Panc1 (cell line): ENCODE measurements at regions not wholly inside any gene's neighbourhood (a gene's known extent, or its start where the extent isn't known, plus 50 kb on each side); places are given as distances from the start of the nearest gene placed in this dataset.
A peak's percentile ranks its signal among the peaks of the same experiment; 100 is the strongest.

ENCODE experiments used
- ATAC-seq: fragments of 200-7000 bp; cut with Tn5 transposase; 2 replicates; pipeline ENCODE4 v1.9.1; 2020; ENCODE audit warnings: mild to moderate bottlenecking, moderate library complexity
- BruUV-seq: library from RNA; stranded (reverse); fragments of 400-500 nt; replicated peaks from 2 replicates; lab custom pipeline; 2021; lab: Mats Ljungman, UMichigan
- CTCF ChIA-PET: fragments of 300-600 bp; sonication (Branson Sonifier 250); formaldehyde crosslinking; loops from one replicate; lab custom pipeline; 2022; ENCODE audit warnings: antibody characterized with exemption; lab: Charles Lee
- POLR2A ChIA-PET: fragments of 300-600 bp; sonication (Branson Sonifier 250); formaldehyde crosslinking; loops from one replicate; lab custom pipeline; 2022; ENCODE audit warnings: antibody characterized with exemption; lab: Charles Lee
- DNase-seq: peaks from one replicate; pipeline ENCODE4 v3.0.0-alpha.2; 2010; ENCODE audit warnings: low read depth, low spot score
- H3K27ac ChIP-seq: 2 replicates; pipeline ENCODE4 v1.5.1; 2011; ENCODE audit warnings: mild to moderate bottlenecking, low read length, inconsistent platforms
- H3K27me3 ChIP-seq: fragments of 200-500 bp; sonication (Bioruptor generic); 2 replicates; pipeline ENCODE4 v1.6.0; 2014; ENCODE audit warnings: low read length, inconsistent platforms; ENCODE audit not compliant: control insufficient read depth, insufficient read depth
- H3K36me3 ChIP-seq: fragments of 200-500 bp; sonication (Bioruptor generic); 2 replicates; pipeline ENCODE4 v1.5.1; 2014; ENCODE audit warnings: inconsistent platforms, mild to moderate bottlenecking, low read length, moderate library complexity; ENCODE audit not compliant: control insufficient read depth, insufficient read depth
- H3K4me1 ChIP-seq: 2 replicates; pipeline ENCODE4 v1.5.1; 2011; ENCODE audit warnings: inconsistent platforms, mild to moderate bottlenecking, low read length, moderate library complexity; ENCODE audit not compliant: control insufficient read depth, insufficient read depth
- H3K4me3 ChIP-seq, 2 experiments: 2 replicates each; pipeline ENCODE4 v1.5.1; 2011 to 2012; ENCODE audit warnings: low read depth in 2 of 2, low read length in 2 of 2, mild to moderate bottlenecking in 2 of 2, inconsistent platforms in 1 of 2, moderate library complexity in 1 of 2
- H3K9me3 ChIP-seq: fragments of 200-500 bp; sonication (Bioruptor generic); 2 replicates; pipeline ENCODE4 v1.5.1; 2014; ENCODE audit warnings: low read depth, mild to moderate bottlenecking, inconsistent platforms, low read length, moderate library complexity; ENCODE audit not compliant: control insufficient read depth, insufficient read depth
- CTCF ChIP-seq: fragments of 450-650 bp; IDR thresholded peaks from 2 replicates; pipeline ENCODE4 v1.5.1; 2017; ENCODE audit warnings: mild to moderate bottlenecking
- POLR2AphosphoS5 ChIP-seq: IDR thresholded peaks from 2 replicates; pipeline ENCODE4 v1.6.1; 2012; ENCODE audit warnings: mild to moderate bottlenecking, low read depth, low read length, moderate library complexity
- SIN3A ChIP-seq: IDR thresholded peaks from 2 replicates; pipeline ENCODE4 v1.6.1; 2012; ENCODE audit warnings: low read depth, mild to moderate bottlenecking, low read length, moderate library complexity, borderline replicate concordance; ENCODE audit not compliant: insufficient read depth
- TCF7L2 ChIP-seq: IDR thresholded peaks from 2 replicates; pipeline ENCODE4 v1.6.1; 2011; ENCODE audit warnings: mild to moderate bottlenecking, low read depth, low read length, inconsistent platforms
- in situ Hi-C: cut with HindIII; loops from 2 replicates; pipeline ENCODE4 v1.10.0; 2016; ENCODE audit warnings: low sequenced_read_pairs, low pct_unique_long_range_greater_than_20kb
- intact Hi-C: fragments of 100-400 bp; cut with micrococcal nuclease; formaldehyde crosslinking; loops from one replicate; pipeline ENCODE4 v1.10.0; 2022; ENCODE audit not compliant: unreplicated experiment
- TF ChIP-seq, protein P1 (sequence below), 2 experiments: IDR thresholded peaks; 2 replicates each; pipeline ENCODE4 v1.6.1; 2011 to 2012; ENCODE audit warnings: low read depth in 2 of 2, control low read depth in 1 of 2, low read length in 1 of 2, mild to moderate bottlenecking in 1 of 2, moderate library complexity in 1 of 2; ENCODE audit not compliant: insufficient read depth in 1 of 2

- Histone ChIP-seq H3K4me1 (no peaks in the 10 kb centered on the region; the same call in 1 of the 2 replicates), H3K27ac (no peak overlapping the region), H3K9me3 (no peaks in the 10 kb centered on the region), H3K4me3 (no peak overlapping the region), H3K27me3 (peaks cover 11% of the 10 kb centered on the region), H3K36me3 (no peaks in the 10 kb centered on the region)
- intact Hi-C loops (no loop called here), in situ Hi-C loops (no loop called here)
- TF ChIP-seq TCF7L2 (no peak), SIN3A (no peak), CTCF (no peak), POLR2AphosphoS5 (no peak)
- TF ChIP-seq, protein P1, sequence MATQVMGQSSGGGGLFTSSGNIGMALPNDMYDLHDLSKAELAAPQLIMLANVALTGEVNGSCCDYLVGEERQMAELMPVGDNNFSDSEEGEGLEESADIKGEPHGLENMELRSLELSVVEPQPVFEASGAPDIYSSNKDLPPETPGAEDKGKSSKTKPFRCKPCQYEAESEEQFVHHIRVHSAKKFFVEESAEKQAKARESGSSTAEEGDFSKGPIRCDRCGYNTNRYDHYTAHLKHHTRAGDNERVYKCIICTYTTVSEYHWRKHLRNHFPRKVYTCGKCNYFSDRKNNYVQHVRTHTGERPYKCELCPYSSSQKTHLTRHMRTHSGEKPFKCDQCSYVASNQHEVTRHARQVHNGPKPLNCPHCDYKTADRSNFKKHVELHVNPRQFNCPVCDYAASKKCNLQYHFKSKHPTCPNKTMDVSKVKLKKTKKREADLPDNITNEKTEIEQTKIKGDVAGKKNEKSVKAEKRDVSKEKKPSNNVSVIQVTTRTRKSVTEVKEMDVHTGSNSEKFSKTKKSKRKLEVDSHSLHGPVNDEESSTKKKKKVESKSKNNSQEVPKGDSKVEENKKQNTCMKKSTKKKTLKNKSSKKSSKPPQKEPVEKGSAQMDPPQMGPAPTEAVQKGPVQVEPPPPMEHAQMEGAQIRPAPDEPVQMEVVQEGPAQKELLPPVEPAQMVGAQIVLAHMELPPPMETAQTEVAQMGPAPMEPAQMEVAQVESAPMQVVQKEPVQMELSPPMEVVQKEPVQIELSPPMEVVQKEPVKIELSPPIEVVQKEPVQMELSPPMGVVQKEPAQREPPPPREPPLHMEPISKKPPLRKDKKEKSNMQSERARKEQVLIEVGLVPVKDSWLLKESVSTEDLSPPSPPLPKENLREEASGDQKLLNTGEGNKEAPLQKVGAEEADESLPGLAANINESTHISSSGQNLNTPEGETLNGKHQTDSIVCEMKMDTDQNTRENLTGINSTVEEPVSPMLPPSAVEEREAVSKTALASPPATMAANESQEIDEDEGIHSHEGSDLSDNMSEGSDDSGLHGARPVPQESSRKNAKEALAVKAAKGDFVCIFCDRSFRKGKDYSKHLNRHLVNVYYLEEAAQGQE (IDR thresholded peaks at IDR 0.05; ENCODE audit: insufficient read depth in 1 of 2, low read depth in 2 of 2, low read length in 1 of 2), result no peak
- BruUV-seq, result no TSS peak
- ATAC-seq, result no peak
- CTCF ChIA-PET, result no interaction called here
- POLR2A ChIA-PET, result no interaction called here
- no peak for DNase-seq
Measured at GRCh38 chr12:111078731-111079130, 158.4 kb upstream of the MYL2 start.

GRCh38 chr12:111076611-111077451, 156.5 kb upstream of the MYL2 start:
- Histone ChIP-seq H3K4me3 (no peak overlapping the region), H3K36me3 (no peaks in the 10 kb centered on the region), H3K4me1 (no peaks in the 10 kb centered on the region; the same call in 1 of the 2 replicates), H3K9me3 (no peaks in the 10 kb centered on the region), H3K27ac (no peak overlapping the region), H3K27me3 (peaks cover 5% of the 10 kb centered on the region)
- intact Hi-C loops (no loop called here), in situ Hi-C loops (no loop called here)
- TF ChIP-seq, protein P1 (IDR thresholded peaks at IDR 0.05; ENCODE audit: insufficient read depth in 1 of 2, low read depth in 2 of 2, low read length in 1 of 2), result no peak
- TF ChIP-seq SIN3A (no peak), POLR2AphosphoS5 (no peak), TCF7L2 (no peak), CTCF (no peak)
- DNase-seq (no peak), ATAC-seq (peak; percentile 55; the same call in 1 of the 2 replicates)
- POLR2A ChIA-PET, result no interaction called here
- no TSS peak for BruUV-seq
- CTCF ChIA-PET, result no interaction called here
